NCI-H2196 (cell line): ENCODE measurements at regions not wholly inside any gene's neighbourhood (a gene's known extent, or its start where the extent isn't known, plus 50 kb on each side); places are given as distances from the start of the nearest gene placed in this dataset.

Experiments
- DNase-seq: peaks from one replicate; lab custom pipeline; 2025; ENCODE audit not compliant: unreplicated experiment; lab: John Stamatoyannopoulos, UW

GRCh38 chr1:4086085-4086850 is 186.2 kb upstream of the C1orf174 start:
- no peak for DNase-seq

GRCh38 chr1:4086921-4087320 is 186.8 kb upstream of the C1orf174 start:
- no peak for DNase-seq

DNA sequence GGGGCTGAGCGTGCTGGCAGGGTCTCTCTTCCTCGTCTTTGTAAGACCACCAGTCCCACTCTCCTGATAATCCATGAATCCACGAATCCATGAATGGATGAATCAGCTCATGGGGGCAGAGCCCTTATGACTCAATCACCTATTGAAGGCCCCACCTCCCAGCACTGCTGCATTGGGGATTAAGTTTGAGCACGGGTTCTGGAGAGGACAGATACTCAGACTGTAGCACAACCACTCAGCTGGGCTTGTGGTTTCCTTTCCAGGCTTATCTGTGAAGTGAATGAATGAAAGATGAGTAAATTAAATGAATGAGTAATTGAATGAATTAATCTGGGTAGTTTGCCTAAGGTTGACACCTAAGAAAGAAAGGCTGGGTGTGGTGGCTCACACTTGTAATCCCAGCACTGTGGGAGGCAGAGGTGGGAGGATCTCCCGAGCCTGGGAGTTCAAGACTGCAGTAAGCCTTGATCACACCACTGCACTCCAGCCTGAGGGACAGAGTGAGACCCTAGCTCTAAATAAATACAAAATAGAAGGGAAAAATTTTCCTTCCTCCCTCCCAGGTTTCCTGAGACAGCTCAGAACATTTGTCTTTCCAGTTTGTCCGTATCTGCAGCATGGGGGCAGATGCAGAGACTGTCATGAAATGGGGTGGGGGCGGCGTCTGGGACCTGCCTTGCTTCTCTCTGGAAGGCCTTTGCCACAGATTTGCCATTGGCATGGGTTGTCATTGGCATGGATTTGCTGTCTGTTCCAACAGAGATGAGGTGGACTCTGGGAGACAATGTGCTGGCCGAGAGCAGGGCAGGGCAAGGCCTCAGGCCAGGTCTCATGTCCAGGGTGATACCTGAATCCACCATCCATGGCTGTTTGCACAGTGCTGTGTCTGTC is 187.7 kb upstream of the C1orf174 start:
- no peak for DNase-seq

- no peak for DNase-seq
These were observed 188.6 kb upstream of the C1orf174 start for GRCh38 chr1:4088676-4089075.

GRCh38 chr1:4089421-4090175 is 189.5 kb upstream of the C1orf174 start:
- DNase-seq = no peak

DNA sequence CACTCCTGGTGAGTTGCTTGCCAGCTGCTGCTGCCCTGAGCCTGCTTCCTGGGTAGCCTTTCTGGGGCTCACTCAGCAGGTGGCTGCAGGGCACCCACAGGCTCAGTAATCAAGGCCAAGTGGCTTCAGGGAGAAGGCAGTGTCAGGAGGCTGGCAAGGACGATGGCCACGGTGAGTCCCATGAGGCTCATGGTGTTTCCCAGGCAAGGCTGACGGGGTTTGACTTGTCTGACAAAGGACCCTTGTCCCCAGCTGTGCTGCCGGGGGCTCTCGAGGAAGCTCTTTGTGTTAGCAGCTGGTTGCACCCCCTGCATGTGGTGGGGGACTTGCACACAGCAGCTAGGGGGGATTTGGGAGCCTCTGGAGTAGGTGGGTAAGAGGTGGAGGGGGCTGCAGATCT is 190.5 kb upstream of the C1orf174 start:
- DNase-seq = no peak

GRCh38 chr1:4090976-4091660 is 191.0 kb upstream of the C1orf174 start:
- DNase-seq = no peak

- DNase-seq = no peak
These were observed 191.9 kb upstream of the C1orf174 start for GRCh38 chr1:4091996-4092395.

DNA sequence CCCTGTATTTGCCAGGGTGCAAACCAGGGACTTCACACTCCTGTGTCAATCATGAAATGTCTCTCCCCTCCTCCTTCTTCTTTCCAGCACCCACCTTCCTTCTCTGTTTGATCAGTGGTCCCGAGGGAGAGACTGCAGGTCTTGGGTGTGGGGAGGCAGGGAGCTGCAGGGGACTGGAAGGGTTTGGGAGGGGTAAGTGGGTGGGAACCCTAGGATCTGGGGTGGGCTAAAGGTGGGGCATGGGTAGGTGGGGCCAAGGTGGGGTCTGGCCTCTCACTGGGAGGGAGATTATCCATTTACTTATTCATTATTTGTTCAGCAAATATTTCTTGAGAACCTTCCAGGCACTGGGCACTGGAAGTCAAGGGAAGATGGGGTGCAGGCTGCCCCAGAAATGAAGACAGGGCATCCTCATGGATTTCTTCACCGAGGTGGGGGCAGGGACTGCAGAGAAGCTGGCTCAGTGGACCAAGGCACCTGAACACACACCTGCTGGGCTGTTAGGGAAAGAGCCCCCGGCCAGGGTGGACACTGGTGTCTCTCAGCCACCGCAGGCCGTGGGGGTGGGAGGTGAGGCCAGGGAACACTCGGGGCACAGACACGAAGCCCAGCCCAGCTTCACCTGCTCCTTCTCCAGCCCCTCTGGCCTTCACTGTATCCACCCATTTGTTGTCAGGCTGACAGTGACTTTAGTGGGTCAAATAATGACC is 193.9 kb upstream of the C1orf174 start:
- no peak for DNase-seq

DNA sequence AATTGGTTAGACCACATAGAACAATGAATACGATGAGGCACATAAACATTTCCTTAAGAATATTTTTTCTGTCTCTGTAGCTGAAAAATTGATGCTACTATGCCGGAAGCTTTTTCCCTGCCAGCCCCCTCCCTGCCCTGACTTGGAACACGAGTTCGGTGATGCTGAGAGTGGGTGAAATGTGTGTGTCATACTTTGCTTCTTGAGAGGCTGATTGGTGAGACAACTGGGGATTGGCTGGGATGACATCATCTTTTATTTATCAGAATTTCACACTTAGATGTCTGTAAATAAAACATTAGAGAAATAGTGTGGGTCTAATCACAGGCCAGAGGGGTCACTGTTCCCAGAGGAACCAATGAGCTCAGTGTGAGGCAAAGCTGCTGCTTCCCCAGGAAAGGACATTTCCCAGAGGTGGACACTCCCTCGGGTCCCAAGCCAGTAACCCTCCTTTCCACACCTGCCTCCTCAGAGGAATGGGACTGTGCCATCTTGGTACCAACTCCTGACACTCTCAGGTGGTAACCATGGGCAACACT is 195.4 kb upstream of the C1orf174 start:
- no peak for DNase-seq

- DNase-seq = no peak
These were observed 201.5 kb upstream of the C1orf174 start for GRCh38 chr1:4101459-4102161.

DNA sequence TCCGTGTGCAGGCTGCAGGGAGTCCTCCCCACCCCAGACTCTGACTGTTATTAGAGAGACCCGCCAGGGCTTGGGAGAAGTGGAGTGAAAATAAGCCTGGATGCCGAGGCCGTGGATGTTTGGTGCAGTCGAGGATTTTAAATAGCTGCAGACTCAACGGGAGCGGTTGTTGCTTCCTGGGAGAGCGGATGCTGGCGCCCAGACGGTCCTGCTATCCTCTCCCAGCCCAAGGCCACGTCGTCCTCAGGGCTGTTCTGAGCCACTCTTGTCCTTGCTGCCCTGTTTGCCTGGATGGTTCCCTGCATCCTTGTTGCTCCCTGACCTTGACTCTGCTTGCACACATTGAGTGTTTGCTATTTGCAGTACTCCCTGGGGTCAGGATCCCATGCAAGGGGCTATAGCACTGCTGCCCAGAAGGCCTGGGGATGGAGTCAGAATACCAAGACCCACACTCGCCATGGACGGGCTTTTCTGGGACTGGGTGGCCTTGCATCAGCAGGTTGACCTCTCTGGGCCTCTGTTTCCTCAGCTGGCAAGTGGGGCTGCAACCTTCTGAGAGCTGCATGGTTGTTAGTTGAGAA is 205.3 kb upstream of the C1orf174 start:
- no peak for DNase-seq

GRCh38 chr1:4106731-4107130 is 206.7 kb upstream of the C1orf174 start:
- no peak for DNase-seq

DNA sequence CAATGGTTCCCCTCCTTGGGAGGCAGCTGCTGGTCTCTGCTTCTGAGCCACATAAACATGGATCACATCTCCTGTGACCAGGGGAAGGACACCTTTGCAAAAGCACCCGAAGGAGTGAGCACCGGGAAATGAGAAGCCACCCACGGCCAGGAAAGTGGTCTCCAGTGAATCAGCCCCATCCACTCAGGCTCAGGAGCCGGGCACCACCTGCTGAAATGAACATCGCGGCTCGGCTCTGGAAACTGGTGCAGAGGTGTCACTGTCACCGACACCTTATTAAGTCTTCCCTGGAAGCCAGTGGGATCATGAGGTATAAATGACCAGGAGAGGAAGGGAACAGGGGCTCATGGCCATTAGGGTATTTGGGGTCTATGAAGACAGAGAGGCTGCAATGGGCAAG is 207.2 kb upstream of the C1orf174 start:
- DNase-seq = no peak

GRCh38 chr1:4108331-4108730 is 208.3 kb upstream of the C1orf174 start:
- no peak for DNase-seq

- DNase-seq = no peak
These were observed 208.9 kb upstream of the C1orf174 start for GRCh38 chr1:4108758-4109627.

- no peak for DNase-seq
These were observed 209.5 kb upstream of the C1orf174 start for GRCh38 chr1:4109628-4109940.

DNA sequence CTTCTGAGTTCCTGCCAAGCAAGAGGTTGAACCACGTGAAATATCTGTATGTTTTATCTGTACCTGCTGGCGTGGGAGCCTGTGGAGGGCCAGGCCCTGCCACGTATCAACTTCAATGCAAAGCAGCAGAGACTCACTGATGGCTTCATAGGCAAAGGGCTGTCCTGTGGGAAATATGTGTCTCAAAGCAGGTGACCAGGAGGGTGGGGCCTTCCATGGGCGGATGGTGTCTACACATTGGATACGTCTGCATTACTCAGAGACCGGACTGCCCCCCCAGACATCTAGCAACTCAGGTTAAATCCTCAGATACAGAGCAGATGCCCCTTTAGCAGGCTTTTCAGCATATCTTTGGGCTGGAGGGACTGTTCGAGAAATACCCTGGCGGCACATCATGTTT is 210.8 kb upstream of the C1orf174 start:
- no peak for DNase-seq
